GM12891 (cell line): ENCODE measurements at regions not wholly inside any gene's neighbourhood (a gene's known extent, or its start where the extent isn't known, plus 50 kb on each side); places are given as distances from the start of the nearest gene placed in this dataset.

Source experiments
- PAX5 ChIP-seq: IDR thresholded peaks from 2 replicates; pipeline ENCODE4 v1.6.1; 2011; ENCODE audit warnings: low read length, moderate library complexity, mild to moderate bottlenecking; ENCODE audit not compliant: insufficient read depth, severe bottlenecking
- POLR2A ChIP-seq: IDR thresholded peaks from 2 replicates; pipeline ENCODE4 v1.6.1; 2011; ENCODE audit warnings: low read depth, low read length, control low read depth
- POLR2AphosphoS5 ChIP-seq: IDR thresholded peaks from 2 replicates; pipeline ENCODE4 v1.6.1; 2011; ENCODE audit warnings: low read depth, low read length, control low read depth
- SPI1 ChIP-seq: IDR thresholded peaks from 2 replicates; pipeline ENCODE4 v1.6.1; 2011; ENCODE audit warnings: low read depth, low read length, control low read depth
- TAF1 ChIP-seq: IDR thresholded peaks from 2 replicates; pipeline ENCODE4 v1.6.1; 2011; ENCODE audit warnings: low read depth, low read length, control low read depth

GRCh38 chr20:3334156-3334943 is 73.1 kb downstream of the DNAAF9 start:
- no peak for TF ChIP-seq POLR2AphosphoS5
- no peak for TF ChIP-seq TAF1
- TF ChIP-seq POLR2A = no peak
- TF ChIP-seq PAX5 = no peak
- TF ChIP-seq SPI1 = no peak
